22Rv1 (cell line): ENCODE measurements at regions not wholly inside any gene's neighbourhood (a gene's known extent, or its start where the extent isn't known, plus 50 kb on each side); places are given as distances from the start of the nearest gene placed in this dataset.

Experiments used
- H3K27ac ChIP-seq: fragments of 450-650 bp; 2 replicates; pipeline ENCODE4 v1.5.1; 2017
- CTCF ChIP-seq: fragments of 450-650 bp; IDR thresholded peaks from 2 replicates; pipeline ENCODE4 v1.5.1; 2017; ENCODE audit warnings: mild to moderate bottlenecking
- ZFX ChIP-seq: fragments of 450-650 bp; IDR thresholded peaks from 2 replicates; pipeline ENCODE4 v1.6.1; 2017; ENCODE audit warnings: antibody characterized with exemption, borderline replicate concordance

- no peak overlapping the region for H3K27ac ChIP-seq
- TF ChIP-seq ZFX, result no peak
- no peak for TF ChIP-seq CTCF
These were observed 99.8 kb downstream of the TDRD15 start for GRCh38 chr2:21223618-21224017.

- H3K27ac ChIP-seq, result no peak overlapping the region
- no peak for TF ChIP-seq ZFX
- TF ChIP-seq CTCF, result no peak
These were observed 104.5 kb downstream of the TDRD15 start for GRCh38 chr2:21228041-21228895.

- H3K27ac ChIP-seq, result no peak overlapping the region
These were observed 105.5 kb downstream of the TDRD15 start for GRCh38 chr2:21229302-21229701.

GRCh38 chr2:21230140-21230539 lies 106.4 kb downstream of the TDRD15 start:
- H3K27ac ChIP-seq, result no peak overlapping the region
- TF ChIP-seq ZFX, result no peak
- no peak for TF ChIP-seq CTCF

More at GRCh38 chr2:21229302-21229701, 105.5 kb downstream of the TDRD15 start:
- TF ChIP-seq ZFX (no peak), CTCF (no peak)

GRCh38 chr2:21231985-21232384 lies 108.2 kb downstream of the TDRD15 start:
- no peak overlapping the region for H3K27ac ChIP-seq

GRCh38 chr2:21233194-21233593 lies 109.4 kb downstream of the TDRD15 start:
- TF ChIP-seq CTCF (no peak), ZFX (no peak)
- no peak overlapping the region for H3K27ac ChIP-seq

More at GRCh38 chr2:21231985-21232384, 108.2 kb downstream of the TDRD15 start:
- TF ChIP-seq CTCF (no peak), ZFX (no peak)

GRCh38 chr2:21234001-21234400 lies 110.2 kb downstream of the TDRD15 start:
- no peak overlapping the region for H3K27ac ChIP-seq
- TF ChIP-seq ZFX (no peak), CTCF (no peak)
